NB4 (cell line): ENCODE measurements at regions not wholly inside any gene's neighbourhood (a gene's known extent, or its start where the extent isn't known, plus 50 kb on each side); places are given as distances from the start of the nearest gene placed in this dataset.

Experiments
- DNase-seq: peaks from one replicate; pipeline ENCODE4 v3.0.0; 2010; ENCODE audit warnings: low read depth
- H3K4me3 ChIP-seq: one replicate; pipeline ENCODE4 v1.5.1; 2011; ENCODE audit warnings: mild to moderate bottlenecking, low read depth, low read length, moderate library complexity
- CTCF ChIP-seq: IDR thresholded peaks from one replicate; pipeline ENCODE4 v1.5.1; 2012; ENCODE audit warnings: low read depth, low read length
- MAX ChIP-seq: IDR thresholded peaks from 2 replicates; pipeline ENCODE4 v1.6.1; 2011; ENCODE audit warnings: low read depth, low read length
- MYC ChIP-seq: IDR thresholded peaks from 2 replicates; pipeline ENCODE4 v1.6.1; 2011; ENCODE audit warnings: low read depth, low read length
- POLR2A ChIP-seq: IDR thresholded peaks from 2 replicates; pipeline ENCODE4 v1.6.1; 2011; ENCODE audit warnings: mild to moderate bottlenecking; ENCODE audit not compliant: insufficient read length; ENCODE audit errors: extremely low read depth

- DNase-seq, result no peak
- TF ChIP-seq POLR2A, result no peak
- TF ChIP-seq MYC, result no peak
- no peak overlapping the region for H3K4me3 ChIP-seq
Measured at GRCh38 chr9:129263836-129264235, 85.8 kb upstream of the IER5L start.

GRCh38 chr9:129262261-129262660 is 84.2 kb upstream of the IER5L start:
- DNase-seq, result no peak
- no peak overlapping the region for H3K4me3 ChIP-seq
- no peak for TF ChIP-seq POLR2A
- TF ChIP-seq MAX, result no peak
- TF ChIP-seq CTCF, result no peak
- no peak for TF ChIP-seq MYC

GRCh38 chr9:129259375-129259774 is 81.3 kb upstream of the IER5L start:
- TF ChIP-seq POLR2A, result no peak
- H3K4me3 ChIP-seq, result no peak overlapping the region
- no peak for DNase-seq

- no peak overlapping the region for H3K4me3 ChIP-seq
- DNase-seq, result no peak
Measured at GRCh38 chr9:129258823-129259301, 80.8 kb upstream of the IER5L start.

GRCh38 chr9:129258124-129258822 is 80.2 kb upstream of the IER5L start:
- TF ChIP-seq MYC (no peak), MAX (peak; percentile 33; the same call in 1 of the 2 replicates)
- peak; percentile 60 for DNase-seq
- no peak overlapping the region for H3K4me3 ChIP-seq

More at GRCh38 chr9:129258823-129259301, 80.8 kb upstream of the IER5L start:
- TF ChIP-seq MAX, result no peak
- TF ChIP-seq MYC, result no peak
- TF ChIP-seq POLR2A, result no peak
- TF ChIP-seq CTCF, result no peak

- no peak for TF ChIP-seq MYC
- no peak for TF ChIP-seq POLR2A
- TF ChIP-seq CTCF, result no peak
- TF ChIP-seq MAX, result no peak
- H3K4me3 ChIP-seq, result no peak overlapping the region
- DNase-seq, result no peak
Measured at GRCh38 chr9:129256959-129257713, 79.1 kb upstream of the IER5L start.

- no peak for DNase-seq
- no peak for TF ChIP-seq POLR2A
- TF ChIP-seq MAX, result no peak
- TF ChIP-seq MYC, result no peak
- TF ChIP-seq CTCF, result no peak
- no peak overlapping the region for H3K4me3 ChIP-seq
Measured at GRCh38 chr9:129254566-129255287, 76.7 kb upstream of the IER5L start.
